NOMO-1 treated with DMSO at 0.1 percent for 48 hours (cell line): ENCODE measurements at regions not wholly inside any gene's neighbourhood (a gene's known extent, or its start where the extent isn't known, plus 50 kb on each side); places are given as distances from the start of the nearest gene placed in this dataset.
"Not testable (repeated sequence)": the region's sequence is repeated elsewhere in the genome, so short reads cannot be mapped to it uniquely, and the experiment has no call there.

Experiments
- DNase-seq: peaks from one replicate; lab custom pipeline; 2025; ENCODE audit not compliant: unreplicated experiment; lab: John Stamatoyannopoulos, UW

DNA sequence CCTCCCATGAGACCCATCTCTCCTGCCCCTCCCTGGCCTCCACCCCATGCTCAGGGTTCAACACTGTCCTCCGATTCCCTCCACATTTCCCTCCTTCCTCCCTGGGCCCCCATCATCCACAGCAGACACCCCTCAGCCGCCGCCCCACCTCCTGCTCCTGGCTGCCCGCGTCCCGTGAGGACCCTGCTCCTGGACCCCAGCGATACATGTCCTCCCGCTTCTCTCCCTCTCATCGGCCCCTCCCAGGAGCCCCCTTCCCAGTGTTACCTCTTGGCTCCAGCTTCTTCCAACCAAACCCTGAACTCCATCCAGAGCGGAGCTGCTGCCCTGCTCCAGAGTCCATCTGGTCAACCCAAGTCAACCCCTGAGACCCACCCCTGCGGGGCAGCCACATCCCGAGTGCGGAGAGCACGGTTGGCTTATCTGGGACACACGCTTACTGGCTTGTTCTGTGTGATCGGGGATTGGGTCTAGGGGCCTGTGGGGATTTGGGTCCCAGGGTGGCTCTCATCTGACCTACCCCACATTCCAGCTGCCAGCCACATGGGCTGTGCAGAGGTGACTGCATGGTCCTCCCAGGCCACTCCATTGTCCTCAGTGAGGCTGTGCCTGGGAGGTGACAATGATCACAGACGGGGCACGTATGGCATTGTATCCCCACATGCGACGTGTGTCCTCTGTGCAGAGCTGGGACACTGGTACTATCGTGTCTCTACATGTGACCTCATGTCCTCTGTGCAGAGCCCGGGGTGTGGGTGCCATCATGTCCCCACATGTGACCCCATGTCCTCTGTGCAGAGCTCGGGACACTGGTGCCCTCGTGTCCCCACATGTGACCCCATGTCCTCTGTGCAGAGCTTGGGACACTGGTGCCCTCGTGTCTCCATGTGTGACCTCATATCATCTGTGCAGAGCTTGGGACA lies 333.6 kb downstream of the ADGRD1 start:
- DNase-seq: no peak

DNA sequence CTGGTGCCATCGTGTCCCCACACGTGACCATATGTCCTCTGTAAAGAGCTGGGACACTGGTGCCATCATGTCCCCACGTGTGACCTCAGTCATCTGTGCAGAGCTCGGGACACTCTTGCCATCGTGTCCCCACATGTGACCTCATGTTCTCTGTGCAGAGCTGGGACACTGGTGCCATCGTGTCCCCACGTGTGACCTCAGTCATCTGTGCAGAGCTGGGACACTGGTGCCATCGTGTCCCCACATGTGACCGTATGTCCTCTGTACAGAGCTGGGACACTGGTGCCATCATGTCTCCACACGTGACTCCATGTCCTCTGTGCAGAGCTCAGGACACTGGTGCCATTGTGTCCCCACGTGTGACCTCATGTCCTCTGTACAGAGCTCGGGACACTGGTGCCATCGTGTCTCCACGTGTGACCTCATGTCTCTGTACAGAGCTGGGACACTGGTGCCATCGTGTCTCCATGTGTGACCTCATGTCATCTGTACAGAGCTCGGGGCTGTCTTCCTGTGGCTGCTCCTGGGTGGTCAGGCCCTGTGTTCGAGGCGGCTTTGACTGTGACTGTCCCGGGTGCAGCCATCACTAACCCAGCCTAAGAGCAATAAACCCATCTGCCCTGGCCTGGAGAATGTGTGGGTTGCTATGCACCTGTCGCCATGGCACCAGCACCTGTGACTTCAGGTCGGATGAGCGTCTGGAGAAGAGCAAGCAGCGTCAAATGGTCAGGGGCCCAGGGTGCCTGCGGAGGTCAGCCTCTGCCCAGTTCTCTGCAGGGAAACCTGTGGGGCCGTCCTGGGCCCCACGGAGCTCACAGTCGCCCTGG lies 334.4 kb downstream of the ADGRD1 start:
- DNase-seq: no peak

DNA sequence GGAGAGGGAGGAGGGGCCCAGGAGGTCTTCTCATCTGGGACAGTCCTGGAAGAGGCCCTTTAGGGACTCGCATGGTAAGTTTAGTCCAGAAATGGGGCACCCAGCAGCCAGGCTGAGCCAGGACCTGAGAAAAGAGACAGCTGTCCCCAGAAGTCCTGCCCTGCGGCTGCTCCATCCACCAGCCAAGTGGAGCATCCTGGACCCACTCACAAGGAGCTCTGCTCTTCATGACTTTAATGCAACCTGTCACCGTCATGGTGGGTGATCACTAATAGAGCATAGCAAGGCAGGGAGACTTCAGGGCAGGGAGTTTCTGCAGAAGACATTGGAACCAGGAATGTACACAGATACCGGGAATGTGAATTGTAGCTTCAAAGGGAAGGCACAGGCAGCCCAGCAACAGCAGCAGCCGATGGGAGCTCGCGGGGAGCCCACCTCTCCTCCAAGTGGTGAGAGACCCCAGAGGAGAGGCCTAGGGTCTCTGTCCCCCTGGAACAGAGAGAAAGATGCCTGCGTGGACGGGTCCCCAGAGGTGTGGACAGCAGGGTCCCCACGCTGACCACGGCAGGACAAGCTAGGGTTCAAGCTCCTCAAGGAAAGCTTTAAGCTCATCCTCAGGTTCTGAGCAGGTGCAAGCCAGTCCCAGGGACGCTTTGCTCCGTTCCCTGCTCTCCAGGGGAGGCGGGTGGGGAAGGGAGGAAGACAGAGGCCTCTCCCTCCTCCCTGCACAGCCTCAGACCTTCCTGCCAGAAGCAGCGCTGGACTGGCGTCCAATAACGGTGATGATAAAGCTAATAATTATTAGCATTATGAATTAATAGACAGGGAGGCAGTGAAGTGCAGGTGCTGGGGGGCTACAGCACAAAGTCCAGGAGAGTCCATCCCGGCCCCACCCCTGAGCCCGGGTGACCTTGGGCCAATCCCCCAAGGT lies 335.3 kb downstream of the ADGRD1 start:
- DNase-seq: not testable (repeated sequence)

GRCh38 chr12:131289807-131290206 lies 336.1 kb downstream of the ADGRD1 start:
- DNase-seq: not testable (repeated sequence)

- no peak for DNase-seq
Measured at GRCh38 chr12:131290255-131290959, 336.7 kb downstream of the ADGRD1 start.

DNA sequence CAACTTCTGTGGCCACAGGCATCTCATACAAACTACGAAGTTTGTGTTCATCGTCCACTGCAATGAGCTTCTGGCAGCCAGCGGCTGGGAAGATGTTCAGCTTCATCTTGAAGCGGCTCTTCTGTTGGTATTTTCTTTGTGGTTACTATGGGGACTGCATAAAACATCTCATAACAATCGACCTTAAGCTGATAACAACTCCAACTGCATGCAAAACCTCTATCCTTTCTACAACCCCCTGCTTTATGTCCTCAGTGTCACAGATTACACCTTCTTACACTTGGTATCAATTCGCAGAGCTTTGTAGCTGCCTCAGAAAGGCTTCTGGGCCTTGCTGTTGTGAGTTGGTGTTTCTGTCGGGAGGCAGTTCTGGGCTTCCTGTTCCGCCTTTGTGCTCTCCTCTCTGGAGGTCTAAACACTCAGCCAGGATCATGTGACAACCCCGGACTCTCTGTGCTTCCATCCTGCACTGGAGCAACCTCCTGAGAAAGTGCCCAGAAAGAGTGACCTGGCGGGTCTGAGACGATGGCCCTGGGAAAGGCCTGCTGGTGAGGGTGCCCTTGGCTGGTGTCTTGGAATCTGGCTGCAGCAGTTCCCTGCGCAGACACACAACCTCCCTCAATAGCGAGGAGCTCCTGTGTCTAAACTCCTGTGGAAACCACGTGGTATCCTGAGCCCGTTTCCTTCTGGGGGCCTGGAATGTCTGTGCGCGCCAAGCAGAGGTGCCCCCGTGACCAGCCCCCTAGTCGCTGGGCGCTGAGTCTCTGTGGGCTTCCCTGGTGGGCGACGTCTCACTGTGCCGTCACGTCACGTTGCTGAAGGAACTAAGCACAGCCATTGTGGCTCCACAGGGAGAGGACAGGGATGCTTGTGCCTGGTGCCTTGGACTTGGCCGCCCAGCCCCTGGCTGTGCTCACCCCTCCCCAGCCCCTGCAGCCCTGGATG lies 339.6 kb downstream of the ADGRD1 start:
- not testable (repeated sequence) for DNase-seq

DNA sequence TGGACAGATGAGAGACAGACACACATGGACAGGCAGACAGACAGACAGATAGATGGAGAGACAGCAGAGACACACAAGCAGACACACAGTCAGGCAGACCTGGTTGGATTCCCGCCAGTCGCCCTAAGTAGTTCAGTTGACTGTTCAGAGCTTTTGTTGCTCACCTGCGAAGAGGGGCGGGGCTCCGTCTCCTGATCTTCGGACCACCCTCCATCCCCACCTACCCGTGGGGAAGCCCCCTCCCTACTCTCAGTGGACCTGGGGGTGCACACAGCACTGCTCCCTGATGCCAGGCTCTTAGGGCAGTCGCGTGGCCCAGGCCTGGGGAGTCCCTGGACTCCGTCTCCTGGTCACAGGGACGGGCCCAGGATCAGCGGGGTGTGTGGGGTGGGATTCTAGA lies 341.0 kb downstream of the ADGRD1 start:
- not testable (repeated sequence) for DNase-seq

DNA sequence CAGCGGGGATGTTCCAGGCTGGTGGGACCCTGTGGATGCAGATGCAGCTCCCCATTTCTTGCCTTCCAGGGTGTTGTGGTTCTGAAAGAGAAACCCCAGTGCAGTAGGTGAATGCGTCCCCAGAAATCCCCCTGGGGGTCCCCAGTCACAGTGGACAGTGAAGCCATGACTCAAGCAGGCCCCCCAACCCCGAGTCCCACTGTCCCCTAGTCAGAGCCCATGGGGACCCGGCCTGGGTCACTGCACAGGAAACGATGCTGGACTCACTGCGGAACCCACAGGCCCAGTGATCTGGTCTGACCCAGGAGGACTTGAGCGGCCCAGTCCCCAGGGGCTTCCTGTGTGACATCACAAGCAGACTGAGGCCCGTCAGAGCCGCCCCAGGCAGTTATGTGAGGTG lies 341.4 kb downstream of the ADGRD1 start:
- DNase-seq: not testable (repeated sequence)

DNA sequence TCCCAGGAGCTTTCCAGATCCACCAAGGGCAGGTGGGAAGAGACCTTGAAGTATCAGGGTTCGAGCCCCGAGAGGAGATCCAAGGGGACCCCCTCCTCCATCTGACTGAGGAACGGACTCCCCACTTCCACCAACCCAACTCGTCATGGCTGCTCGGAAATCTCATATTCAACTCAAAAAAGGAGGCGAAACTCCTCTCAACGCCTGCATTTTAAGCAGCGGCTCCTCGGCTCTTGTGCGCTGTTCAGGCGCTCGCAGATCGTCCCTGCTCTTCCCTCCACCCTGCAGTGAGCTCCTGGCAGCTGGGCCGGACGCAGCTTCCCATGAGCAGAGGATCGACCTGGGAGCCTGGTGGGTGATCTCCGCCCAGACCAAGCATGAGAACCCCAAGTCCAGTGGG lies 341.9 kb downstream of the ADGRD1 start:
- not testable (repeated sequence) for DNase-seq

DNA sequence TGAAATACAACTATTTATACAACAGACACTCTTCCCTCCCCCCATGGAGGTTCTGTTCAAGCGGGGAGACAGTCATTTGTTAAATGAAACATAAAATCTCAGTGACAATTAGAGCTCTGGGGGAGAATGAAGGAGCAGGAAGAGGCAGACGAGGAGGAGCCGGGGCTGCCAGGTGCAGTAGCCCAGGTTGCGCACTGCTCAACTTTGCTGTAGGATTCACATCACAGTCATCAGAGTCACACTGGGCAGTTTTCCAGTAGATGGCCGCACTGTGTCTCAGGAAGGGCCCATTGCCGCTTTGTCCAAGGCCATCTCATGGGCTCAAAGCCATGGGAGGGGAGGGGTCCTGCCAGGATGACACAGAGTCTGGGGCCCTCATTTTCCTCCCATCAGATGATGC lies 342.4 kb downstream of the ADGRD1 start:
- not testable (repeated sequence) for DNase-seq

DNA sequence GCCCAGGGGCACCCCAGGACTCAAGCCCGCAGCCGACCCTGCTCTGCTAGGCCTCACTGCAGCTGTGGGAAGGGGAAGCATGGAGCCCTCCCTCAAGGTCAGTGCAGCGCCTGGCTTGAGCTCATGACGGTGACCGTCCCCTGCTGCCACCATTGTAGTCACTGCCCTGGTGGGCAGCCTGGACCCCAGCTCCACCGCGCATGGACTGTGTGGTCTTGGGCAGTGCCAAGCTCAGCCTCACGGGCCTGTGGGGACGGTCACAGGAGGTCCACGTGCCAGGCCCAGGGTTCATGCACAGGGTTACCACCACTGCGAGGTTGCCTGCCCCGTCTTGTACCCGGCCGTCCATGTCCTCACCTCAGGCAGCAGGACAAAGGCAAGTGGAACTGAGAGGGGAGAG lies 342.9 kb downstream of the ADGRD1 start:
- DNase-seq: not testable (repeated sequence)

GRCh38 chr12:131298526-131299369 lies 345.0 kb downstream of the ADGRD1 start:
- DNase-seq: not testable (repeated sequence)

DNA sequence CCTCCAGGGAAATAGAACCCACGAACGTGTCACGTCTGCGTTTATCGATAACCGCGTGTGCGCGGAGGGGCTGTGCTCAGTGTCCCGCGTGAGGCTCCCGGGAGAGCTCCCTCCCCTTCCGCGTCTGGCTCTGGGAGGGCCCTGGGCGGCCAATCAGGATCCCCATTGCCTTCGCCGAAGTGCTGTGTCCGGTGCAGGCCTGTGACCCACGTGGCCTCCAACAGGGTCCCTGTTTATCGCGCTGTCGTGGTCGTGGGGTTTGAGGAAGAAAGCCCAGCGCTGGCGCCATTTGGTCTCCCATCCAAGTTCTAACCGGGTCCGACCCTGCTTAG lies 345.6 kb downstream of the ADGRD1 start:
- not testable (repeated sequence) for DNase-seq

GRCh38 chr12:131303576-131303975 lies 349.9 kb downstream of the ADGRD1 start:
- not testable (repeated sequence) for DNase-seq

DNA sequence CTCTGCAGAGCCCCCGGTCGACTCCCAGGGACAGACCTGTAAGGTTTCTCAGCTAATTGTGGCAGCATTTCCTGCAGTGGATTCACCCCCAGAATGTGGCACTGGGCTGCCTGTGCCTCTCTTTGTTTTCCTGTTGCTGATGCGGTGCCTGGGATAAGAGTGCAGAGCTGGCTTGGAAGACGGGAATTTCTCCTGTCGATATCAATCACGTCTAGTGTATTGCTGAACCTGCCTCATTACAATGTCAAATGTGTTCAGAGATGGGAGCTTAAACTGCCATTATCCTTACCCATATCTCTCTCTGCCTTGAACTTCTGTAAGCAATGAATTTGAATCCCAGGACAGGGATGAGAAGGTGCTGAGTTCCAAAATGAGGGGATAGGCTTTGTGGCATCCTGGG lies 350.9 kb downstream of the ADGRD1 start:
- not testable (repeated sequence) for DNase-seq

DNA sequence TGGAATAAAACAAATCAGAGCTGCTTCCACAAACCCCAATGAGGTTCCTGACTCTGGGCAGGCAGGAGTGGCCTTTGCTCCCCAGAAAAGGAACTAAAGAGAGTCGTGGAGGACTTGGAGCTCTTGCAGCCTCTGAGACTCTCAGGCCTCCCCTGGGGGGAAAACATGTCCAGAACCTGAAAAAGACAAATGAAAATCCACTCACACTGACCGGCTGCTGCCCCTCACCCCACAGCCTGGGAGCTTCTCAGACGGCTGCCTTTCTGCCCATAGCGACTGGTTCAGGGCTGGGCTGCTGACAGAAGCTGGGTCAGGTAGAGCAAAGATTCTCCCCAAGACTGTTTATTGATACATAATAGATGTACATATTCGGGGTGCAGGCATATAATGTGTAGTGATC lies 356.0 kb downstream of the ADGRD1 start:
- no peak for DNase-seq

- DNase-seq: not testable (repeated sequence)
Measured at GRCh38 chr12:131310227-131310969, 356.7 kb downstream of the ADGRD1 start.
